Activated B cell treated with CpG ODN at 0.5 μM for 24 hours (primary cell): ENCODE measurements at regions not wholly inside any gene's neighbourhood (a gene's known extent, or its start where the extent isn't known, plus 50 kb on each side); places are given as distances from the start of the nearest gene placed in this dataset.

Source experiments
- ATAC-seq: fragments of 200-7000 bp; cut with Tn5 transposase; one replicate; pipeline ENCODE4 v1.10.0; 2021; ENCODE audit warnings: low read depth, mild to moderate bottlenecking, moderate library complexity
- CTCF ChIA-PET: fragments of 350-600 bp; sonication (Branson Sonifier 250); formaldehyde crosslinking; loops from one replicate; lab custom pipeline; 2021; ENCODE audit warnings: antibody characterized with exemption; lab: Charles Lee
- POLR2A ChIA-PET: fragments of 350-600 bp; sonication (Branson Sonifier 250); formaldehyde crosslinking; loops from one replicate; lab custom pipeline; 2021; ENCODE audit warnings: antibody characterized with exemption; lab: Charles Lee
- DNase-seq: peaks from one replicate; pipeline ENCODE4 v3.0.0; 2022
- H3K27ac Mint-ChIP-seq: one replicate; pipeline ENCODE4 v1.8.0; 2020; ENCODE audit warnings: mixed read lengths
- H3K27me3 Mint-ChIP-seq: one replicate; pipeline ENCODE4 v1.8.0; 2021; ENCODE audit warnings: mixed read lengths
- H3K36me3 Mint-ChIP-seq: one replicate; pipeline ENCODE4 v1.8.0; 2021; ENCODE audit warnings: low read depth, mixed read lengths
- H3K4me1 Mint-ChIP-seq: one replicate; pipeline ENCODE4 v1.8.0; 2021; ENCODE audit warnings: mixed read lengths
- H3K4me3 Mint-ChIP-seq: one replicate; pipeline ENCODE4 v1.8.0; 2020; ENCODE audit warnings: mild to moderate bottlenecking, mixed read lengths
- H3K9me3 Mint-ChIP-seq: one replicate; pipeline ENCODE4 v1.8.0; 2020; ENCODE audit warnings: mixed read lengths
- intact Hi-C: fragments of 100-400 bp; cut with micrococcal nuclease; formaldehyde crosslinking; loops from one replicate; pipeline ENCODE4 v1.15.1; 2024
- TF ChIP-seq, protein P1 (sequence below): fragments of 200-600 bp; IDR thresholded peaks from one replicate; pipeline ENCODE4 v1.8.0; 2022; ENCODE audit warnings: antibody characterized with exemption, mild to moderate bottlenecking

DNA sequence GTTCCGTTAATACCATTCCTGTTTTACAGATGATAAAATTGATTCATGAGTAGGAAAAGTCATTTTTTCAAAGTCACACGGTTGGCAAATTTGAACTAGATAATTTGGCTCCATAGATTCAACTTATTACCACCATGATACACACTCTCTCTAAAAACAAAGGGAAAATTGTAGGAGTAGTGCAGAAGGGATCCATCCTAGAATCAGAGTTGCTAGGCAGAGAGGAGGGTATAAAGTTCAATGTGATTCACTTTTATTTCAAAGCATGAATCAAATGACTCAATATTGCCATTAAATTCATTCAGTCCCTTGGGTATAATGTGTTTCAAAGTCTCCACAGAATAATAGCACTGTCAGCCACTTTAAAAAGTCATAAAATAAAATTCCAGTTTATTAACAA, 747.2 kb upstream of the ACO1 start:
- ATAC-seq (no peak), DNase-seq (no peak)
- ChIA-PET POLR2A (no interaction called here), CTCF (no interaction called here)
- no peaks in the 10 kb centered on the region for H3K27me3 Mint-ChIP-seq
- H3K36me3 Mint-ChIP-seq: no peaks in the 10 kb centered on the region
- no peak overlapping the region for H3K27ac Mint-ChIP-seq
- no peaks in the 10 kb centered on the region for H3K9me3 Mint-ChIP-seq
- TF ChIP-seq, protein P1, sequence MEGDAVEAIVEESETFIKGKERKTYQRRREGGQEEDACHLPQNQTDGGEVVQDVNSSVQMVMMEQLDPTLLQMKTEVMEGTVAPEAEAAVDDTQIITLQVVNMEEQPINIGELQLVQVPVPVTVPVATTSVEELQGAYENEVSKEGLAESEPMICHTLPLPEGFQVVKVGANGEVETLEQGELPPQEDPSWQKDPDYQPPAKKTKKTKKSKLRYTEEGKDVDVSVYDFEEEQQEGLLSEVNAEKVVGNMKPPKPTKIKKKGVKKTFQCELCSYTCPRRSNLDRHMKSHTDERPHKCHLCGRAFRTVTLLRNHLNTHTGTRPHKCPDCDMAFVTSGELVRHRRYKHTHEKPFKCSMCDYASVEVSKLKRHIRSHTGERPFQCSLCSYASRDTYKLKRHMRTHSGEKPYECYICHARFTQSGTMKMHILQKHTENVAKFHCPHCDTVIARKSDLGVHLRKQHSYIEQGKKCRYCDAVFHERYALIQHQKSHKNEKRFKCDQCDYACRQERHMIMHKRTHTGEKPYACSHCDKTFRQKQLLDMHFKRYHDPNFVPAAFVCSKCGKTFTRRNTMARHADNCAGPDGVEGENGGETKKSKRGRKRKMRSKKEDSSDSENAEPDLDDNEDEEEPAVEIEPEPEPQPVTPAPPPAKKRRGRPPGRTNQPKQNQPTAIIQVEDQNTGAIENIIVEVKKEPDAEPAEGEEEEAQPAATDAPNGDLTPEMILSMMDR: no peak
- intact Hi-C loops: no loop called here
- H3K4me3 Mint-ChIP-seq: no peak overlapping the region
- no peaks in the 10 kb centered on the region for H3K4me1 Mint-ChIP-seq

DNA sequence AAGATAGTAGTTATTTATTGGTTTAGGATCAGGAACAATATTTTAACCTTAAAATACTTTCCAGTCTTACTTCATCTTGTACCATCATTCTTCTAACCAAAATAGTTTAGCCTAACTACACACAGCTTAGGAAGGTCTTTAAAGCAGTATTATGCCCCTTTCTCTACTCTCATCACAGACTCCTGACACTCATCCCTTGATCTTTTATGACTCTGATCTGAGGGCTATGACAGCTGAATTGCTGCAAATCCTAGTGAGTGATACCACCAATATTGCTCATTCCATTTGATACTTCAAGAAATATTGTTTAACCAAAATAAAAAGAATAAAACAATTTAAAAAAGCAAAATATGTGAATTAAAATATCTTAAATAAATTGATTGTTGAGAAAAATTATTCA, 746.6 kb upstream of the ACO1 start:
- Mint-ChIP-seq H3K27me3 (no peaks in the 10 kb centered on the region), H3K4me1 (no peaks in the 10 kb centered on the region), H3K4me3 (no peak overlapping the region), H3K27ac (no peak overlapping the region), H3K9me3 (no peaks in the 10 kb centered on the region), H3K36me3 (no peaks in the 10 kb centered on the region)
- POLR2A ChIA-PET: no interaction called here
- intact Hi-C loops: no loop called here
- DNase-seq (no peak), ATAC-seq (no peak)
- CTCF ChIA-PET: no interaction called here
- TF ChIP-seq, protein P1: no peak

DNA sequence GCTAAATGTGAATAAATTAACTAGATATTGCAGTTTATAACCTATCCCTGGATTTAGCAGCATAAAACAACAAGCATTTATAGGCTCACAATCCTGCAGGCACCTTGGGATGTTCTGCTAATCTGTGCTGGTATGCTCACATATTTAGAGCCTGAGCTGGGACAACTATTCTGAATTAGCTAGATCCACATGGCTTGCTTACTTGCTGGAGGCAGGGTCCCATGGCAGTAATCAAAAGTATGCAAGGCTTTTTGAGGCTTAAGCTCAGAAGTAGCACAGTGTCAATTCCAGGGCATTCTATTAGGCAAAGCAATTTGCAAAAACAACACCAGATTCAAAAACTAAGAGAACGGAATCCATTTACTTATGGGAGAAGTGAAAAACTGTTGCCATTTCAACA, 745.0 kb upstream of the ACO1 start:
- CTCF ChIA-PET: no interaction called here

DNA sequence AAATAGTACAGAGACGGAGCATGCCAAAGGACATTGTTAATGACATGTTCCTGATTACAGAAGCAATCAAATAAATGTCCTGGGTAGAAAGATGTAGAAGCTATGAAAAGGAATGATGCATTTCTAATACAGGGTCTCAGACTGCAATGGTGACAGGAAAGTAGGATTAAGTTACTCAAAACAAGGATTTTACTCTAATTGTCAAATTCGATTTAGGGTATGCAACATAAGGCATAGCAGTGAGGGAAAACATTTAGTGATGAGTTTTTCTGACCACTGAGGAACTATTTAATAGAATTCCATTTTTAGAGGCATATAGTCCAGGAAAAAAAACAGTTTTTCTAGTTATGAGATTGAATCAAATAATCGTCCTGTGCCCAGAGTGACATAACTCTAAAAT, 715.1 kb upstream of the ACO1 start:
- ChIA-PET CTCF (no interaction called here), POLR2A (no interaction called here)
- Mint-ChIP-seq H3K4me3 (no peak overlapping the region), H3K36me3 (no peaks in the 10 kb centered on the region), H3K9me3 (no peaks in the 10 kb centered on the region), H3K27me3 (no peaks in the 10 kb centered on the region), H3K4me1 (no peaks in the 10 kb centered on the region), H3K27ac (no peak overlapping the region)
- ATAC-seq: no peak
- intact Hi-C loops: loop anchor here (5.0 kb wide), 1 partner anchor 48 kb away; no protein-coding TSS in a partner anchor
- TF ChIP-seq, protein P1: no peak
- no peak for DNase-seq

More for the DNA sequence above, 745.0 kb upstream of the ACO1 start:
- no peaks in the 10 kb centered on the region for H3K4me1 Mint-ChIP-seq
- TF ChIP-seq, protein P1: no peak
- H3K27ac Mint-ChIP-seq: no peak overlapping the region
- H3K36me3 Mint-ChIP-seq: no peaks in the 10 kb centered on the region
- POLR2A ChIA-PET: no interaction called here
- no peaks in the 10 kb centered on the region for H3K27me3 Mint-ChIP-seq
- H3K9me3 Mint-ChIP-seq: no peaks in the 10 kb centered on the region
- ATAC-seq (no peak), DNase-seq (no peak)
- intact Hi-C loops: no loop called here
- no peak overlapping the region for H3K4me3 Mint-ChIP-seq

DNA sequence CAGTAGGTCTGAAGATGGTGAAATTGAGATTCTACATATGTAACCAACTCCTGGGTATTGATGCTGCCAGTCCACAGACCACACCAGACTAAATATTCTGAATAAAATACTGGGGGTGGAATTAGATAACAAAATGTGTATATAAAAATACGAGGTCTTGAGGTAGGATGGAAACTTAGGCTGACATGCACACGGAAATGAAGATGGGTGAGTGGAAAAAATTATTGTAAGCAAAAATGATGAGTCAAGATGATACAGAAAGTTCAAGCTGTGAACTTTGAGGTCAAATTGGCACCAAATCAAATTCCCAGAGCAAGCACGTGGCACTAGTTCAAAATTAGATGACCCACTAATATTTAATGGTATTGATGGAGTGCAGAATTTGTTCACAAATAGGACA, 713.4 kb upstream of the ACO1 start:
- DNase-seq: no peak
- Mint-ChIP-seq H3K9me3 (no peaks in the 10 kb centered on the region), H3K4me1 (no peaks in the 10 kb centered on the region), H3K27me3 (no peaks in the 10 kb centered on the region), H3K4me3 (no peak overlapping the region), H3K27ac (no peak overlapping the region), H3K36me3 (no peaks in the 10 kb centered on the region)
- intact Hi-C loops: no loop called here
- TF ChIP-seq, protein P1: no peak
- no peak for ATAC-seq
- ChIA-PET POLR2A (no interaction called here), CTCF (no interaction called here)
